ENCODE measurements at regions not wholly inside any gene's neighbourhood (a gene's known extent, or its start where the extent isn't known, plus 50 kb on each side); places are given as distances from the start of the nearest gene placed in this dataset.
A peak's percentile ranks its signal among the peaks of the same experiment; 100 is the strongest.

- DNase-seq (no peak), ATAC-seq (no peak)
- in situ Hi-C loops (cut with MboI; ENCODE audit: low sequenced_read_pairs in 4 of 4) (loop anchor here in 1 of 4 donors (25.0 kb wide), 1 partner anchor 466 kb away; no protein-coding TSS in a partner anchor), intact Hi-C loops (cut with DNase I; ENCODE audit: low total_unique reads) (no loop called here)
- no peak overlapping the region for H3K4me3 ChIP-seq
- H3K4me1 ChIP-seq = no peaks in the 10 kb centered on the region
- H3K9me3 ChIP-seq = no peaks in the 10 kb centered on the region
- H3K27me3 ChIP-seq = no peaks in the 10 kb centered on the region
- H3K36me3 ChIP-seq = no peaks in the 10 kb centered on the region
- TF ChIP-seq, protein P1, sequence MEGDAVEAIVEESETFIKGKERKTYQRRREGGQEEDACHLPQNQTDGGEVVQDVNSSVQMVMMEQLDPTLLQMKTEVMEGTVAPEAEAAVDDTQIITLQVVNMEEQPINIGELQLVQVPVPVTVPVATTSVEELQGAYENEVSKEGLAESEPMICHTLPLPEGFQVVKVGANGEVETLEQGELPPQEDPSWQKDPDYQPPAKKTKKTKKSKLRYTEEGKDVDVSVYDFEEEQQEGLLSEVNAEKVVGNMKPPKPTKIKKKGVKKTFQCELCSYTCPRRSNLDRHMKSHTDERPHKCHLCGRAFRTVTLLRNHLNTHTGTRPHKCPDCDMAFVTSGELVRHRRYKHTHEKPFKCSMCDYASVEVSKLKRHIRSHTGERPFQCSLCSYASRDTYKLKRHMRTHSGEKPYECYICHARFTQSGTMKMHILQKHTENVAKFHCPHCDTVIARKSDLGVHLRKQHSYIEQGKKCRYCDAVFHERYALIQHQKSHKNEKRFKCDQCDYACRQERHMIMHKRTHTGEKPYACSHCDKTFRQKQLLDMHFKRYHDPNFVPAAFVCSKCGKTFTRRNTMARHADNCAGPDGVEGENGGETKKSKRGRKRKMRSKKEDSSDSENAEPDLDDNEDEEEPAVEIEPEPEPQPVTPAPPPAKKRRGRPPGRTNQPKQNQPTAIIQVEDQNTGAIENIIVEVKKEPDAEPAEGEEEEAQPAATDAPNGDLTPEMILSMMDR (IDR thresholded peaks at IDR 0.05 in 4 of 5, conservative IDR thresholded peaks at IDR 0.05 in 1 of 5) = no peak
- TF ChIP-seq POLR2A (IDR thresholded peaks at IDR 0.05) = no peak
- H3K27ac ChIP-seq = no peak overlapping the region
Measured at GRCh38 chrX:40278340-40279090, 180.8 kb upstream of the BCOR start.

DNA sequence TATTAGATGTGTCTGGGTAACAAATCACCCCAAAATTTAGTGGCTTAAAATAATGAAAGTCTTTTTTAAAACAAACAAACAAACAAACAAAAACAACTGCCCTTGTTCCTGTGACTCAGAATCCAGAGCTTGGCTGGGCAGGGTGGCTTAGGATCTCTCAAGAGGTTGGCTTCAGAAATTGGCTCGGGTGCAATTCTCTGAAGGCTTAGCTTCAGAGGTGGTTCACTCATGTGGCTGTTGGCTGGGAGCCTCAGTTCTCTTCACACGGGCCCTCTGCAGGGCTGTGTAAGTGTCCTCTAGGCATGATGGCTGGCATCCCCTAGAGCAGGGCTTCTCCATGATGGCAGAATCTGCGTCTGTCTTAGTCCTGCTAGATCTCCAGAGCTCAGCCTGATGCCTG is 179.9 kb upstream of the BCOR start:
- no peaks in the 10 kb centered on the region for H3K4me1 ChIP-seq
- intact Hi-C loops (cut with DNase I; ENCODE audit: low total_unique reads) = no loop called here
- in situ Hi-C loops (cut with MboI; ENCODE audit: low sequenced_read_pairs in 4 of 4) = loop anchor here in 1 of 4 donors (25.0 kb wide), 1 partner anchor 465 kb away; no protein-coding TSS in a partner anchor
- no peaks in the 10 kb centered on the region for H3K27me3 ChIP-seq
- H3K9me3 ChIP-seq = no peaks in the 10 kb centered on the region
- ATAC-seq = no peak
- no peaks in the 10 kb centered on the region for H3K36me3 ChIP-seq
- no peak for TF ChIP-seq POLR2A (IDR thresholded peaks at IDR 0.05)
- TF ChIP-seq, protein P1 (IDR thresholded peaks at IDR 0.05 in 4 of 5, conservative IDR thresholded peaks at IDR 0.05 in 1 of 5) = no peak
- H3K27ac ChIP-seq = no peak overlapping the region
- DNase-seq = no peak
- no peak overlapping the region for H3K4me3 ChIP-seq

DNA sequence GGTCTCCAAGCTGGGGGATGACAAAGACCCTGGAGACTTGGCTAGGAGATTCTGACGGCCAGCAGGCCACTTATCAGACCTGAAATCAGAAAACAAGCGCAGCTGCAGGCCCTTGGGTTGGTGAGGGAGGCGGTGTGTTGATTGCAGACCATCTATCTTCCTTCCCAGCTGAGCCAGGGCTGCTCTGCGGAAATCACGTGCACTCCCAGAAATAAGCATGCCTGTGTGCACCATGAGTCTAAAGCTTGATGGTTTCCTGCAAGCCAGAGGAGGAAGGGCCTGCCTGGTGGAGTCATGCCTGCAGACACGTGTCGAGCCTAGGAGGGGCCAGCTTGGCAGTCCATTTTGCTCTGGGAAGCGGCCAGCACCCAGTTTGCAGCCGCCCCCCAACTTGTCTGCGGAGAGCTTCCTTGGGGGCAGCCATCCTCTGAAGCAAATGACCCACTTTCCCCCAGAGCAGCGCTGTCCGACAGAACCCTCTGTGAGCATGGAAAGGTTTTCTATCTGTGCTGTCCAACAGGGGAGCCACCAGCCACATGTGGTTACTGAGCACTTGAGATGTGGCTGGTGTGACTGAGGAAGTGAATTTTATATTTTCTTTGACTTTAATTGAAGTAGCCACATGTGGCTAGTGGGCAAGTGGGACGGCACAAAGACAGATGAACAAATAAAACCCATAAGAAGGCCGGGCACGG is 175.7 kb upstream of the BCOR start:
- no peak overlapping the region for H3K4me3 ChIP-seq
- peak; percentile 8 to 25 for DNase-seq
- intact Hi-C loops (cut with DNase I; ENCODE audit: low total_unique reads) = no loop called here
- peak; percentile 42 to 49 for ATAC-seq
- no peaks in the 10 kb centered on the region for H3K4me1 ChIP-seq
- TF ChIP-seq, protein P1 (IDR thresholded peaks at IDR 0.05 in 4 of 5, conservative IDR thresholded peaks at IDR 0.05 in 1 of 5) = no peak
- TF ChIP-seq POLR2A (IDR thresholded peaks at IDR 0.05) = no peak
- H3K36me3 ChIP-seq = no peaks in the 10 kb centered on the region
- H3K27ac ChIP-seq = no peak overlapping the region
- H3K9me3 ChIP-seq = no peaks in the 10 kb centered on the region
- H3K27me3 ChIP-seq = no peaks in the 10 kb centered on the region
- in situ Hi-C loops (cut with MboI; ENCODE audit: low sequenced_read_pairs in 4 of 4) = loop anchor here in 2 of 4 donors (25.0 kb wide), 2 partner anchors 436 to 536 kb away; no protein-coding TSS in a partner anchor

GRCh38 chrX:40272776-40273175 is 175.0 kb upstream of the BCOR start:
- Histone ChIP-seq H3K4me3 (no peak overlapping the region), H3K9me3 (no peaks in the 10 kb centered on the region), H3K27me3 (no peaks in the 10 kb centered on the region), H3K4me1 (no peaks in the 10 kb centered on the region), H3K27ac (no peak overlapping the region), H3K36me3 (no peaks in the 10 kb centered on the region)
- in situ Hi-C loops (cut with MboI; ENCODE audit: low sequenced_read_pairs in 4 of 4) (loop anchor here in 2 of 4 donors (25.0 kb wide), 2 partner anchors 435 to 535 kb away; no protein-coding TSS in a partner anchor), intact Hi-C loops (cut with DNase I; ENCODE audit: low total_unique reads) (no loop called here)
- ATAC-seq = no peak
- TF ChIP-seq, protein P1 (IDR thresholded peaks at IDR 0.05 in 4 of 5, conservative IDR thresholded peaks at IDR 0.05 in 1 of 5) = no peak
- TF ChIP-seq POLR2A (IDR thresholded peaks at IDR 0.05) = no peak
- DNase-seq = no peak
